ENCODE measurements at regions not wholly inside any gene's neighbourhood (a gene's known extent, or its start where the extent isn't known, plus 50 kb on each side); places are given as distances from the start of the nearest gene placed in this dataset.
"Not testable (repeated sequence)": the region's sequence is repeated elsewhere in the genome, so short reads cannot be mapped to it uniquely, and the experiment has no call there.

DNA sequence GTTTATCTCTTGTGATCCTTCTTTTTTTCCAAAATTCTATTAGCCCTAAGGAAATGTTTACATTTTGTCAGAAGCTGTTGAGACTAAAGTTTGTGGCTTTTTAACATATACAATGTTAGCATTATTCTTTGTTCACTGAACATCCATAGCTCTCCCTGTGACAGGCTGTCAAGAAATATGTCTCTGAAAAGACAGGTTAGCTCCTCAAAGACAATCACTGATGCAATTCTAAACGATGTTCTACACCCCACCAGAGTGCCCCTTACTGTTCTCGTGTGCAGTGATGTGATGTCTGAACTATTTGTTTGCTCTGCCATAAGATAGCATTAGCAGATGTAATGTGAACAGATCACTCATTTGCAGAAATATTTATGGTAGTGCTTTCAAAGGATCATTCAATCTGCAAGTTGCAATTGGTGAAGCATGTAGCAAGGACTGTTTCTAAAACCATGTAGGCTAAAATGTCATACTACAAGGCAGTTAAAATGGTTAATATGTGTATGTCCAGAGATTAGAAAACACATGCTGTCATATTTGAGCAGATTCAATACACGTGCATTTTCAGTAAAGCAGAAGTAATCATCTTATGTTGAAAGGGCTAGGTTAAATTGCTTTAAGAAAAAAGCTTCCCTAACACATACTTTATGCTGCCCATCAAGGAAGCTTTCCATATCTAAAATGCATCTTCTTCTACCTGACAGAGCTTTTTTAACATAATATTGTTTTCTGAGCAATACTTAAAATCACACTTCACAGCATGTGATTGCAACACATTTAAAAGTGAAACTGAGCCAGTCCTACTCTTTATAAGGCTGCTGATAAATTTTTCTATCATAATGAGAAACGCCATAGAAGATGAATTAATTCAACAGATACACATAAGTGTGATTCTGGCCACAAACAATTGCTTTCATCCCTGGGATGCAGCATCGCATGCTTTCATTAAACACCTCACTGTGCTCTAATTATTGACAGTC is 285.7 kb upstream of the UBE2E3 start:
- no peak for DNase-seq

DNA sequence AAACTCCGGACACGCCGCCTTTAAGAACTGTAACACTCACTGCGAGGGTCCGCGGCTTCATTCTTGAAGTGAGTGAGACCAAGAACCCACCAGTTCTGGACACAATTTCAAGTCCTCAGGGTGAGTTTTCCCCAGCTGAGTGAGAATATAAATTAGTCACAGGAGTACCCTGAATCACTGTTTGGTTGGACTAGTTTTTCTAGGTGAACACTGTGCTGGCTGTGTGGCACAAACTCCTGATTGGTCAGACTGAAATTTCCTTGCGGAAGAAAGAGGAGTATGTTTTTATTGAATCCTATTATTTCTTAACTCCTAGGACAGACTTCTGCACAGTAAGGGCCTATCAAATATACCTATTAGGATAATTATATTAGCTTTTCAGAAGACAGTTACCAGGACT is 288.1 kb upstream of the UBE2E3 start:
- no peak for DNase-seq

DNA sequence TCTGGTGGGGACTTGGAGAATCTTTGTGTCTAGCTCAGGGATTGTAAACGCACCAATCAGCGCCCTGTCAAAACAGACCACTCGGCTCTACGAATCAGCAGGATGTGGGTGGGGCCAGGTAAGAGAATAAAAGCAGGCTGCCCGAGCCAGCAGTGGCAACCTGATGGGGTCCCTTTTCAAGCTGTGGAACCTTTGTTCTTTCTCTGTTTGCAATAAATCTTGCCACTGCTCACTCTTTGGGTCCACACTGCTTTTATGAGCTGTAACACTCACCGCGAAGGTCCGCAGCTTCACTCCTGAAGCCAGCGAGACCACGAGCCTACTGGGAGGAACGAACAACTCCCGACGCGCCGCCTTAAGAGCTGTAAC is 288.6 kb upstream of the UBE2E3 start:
- not testable (repeated sequence) for DNase-seq

DNA sequence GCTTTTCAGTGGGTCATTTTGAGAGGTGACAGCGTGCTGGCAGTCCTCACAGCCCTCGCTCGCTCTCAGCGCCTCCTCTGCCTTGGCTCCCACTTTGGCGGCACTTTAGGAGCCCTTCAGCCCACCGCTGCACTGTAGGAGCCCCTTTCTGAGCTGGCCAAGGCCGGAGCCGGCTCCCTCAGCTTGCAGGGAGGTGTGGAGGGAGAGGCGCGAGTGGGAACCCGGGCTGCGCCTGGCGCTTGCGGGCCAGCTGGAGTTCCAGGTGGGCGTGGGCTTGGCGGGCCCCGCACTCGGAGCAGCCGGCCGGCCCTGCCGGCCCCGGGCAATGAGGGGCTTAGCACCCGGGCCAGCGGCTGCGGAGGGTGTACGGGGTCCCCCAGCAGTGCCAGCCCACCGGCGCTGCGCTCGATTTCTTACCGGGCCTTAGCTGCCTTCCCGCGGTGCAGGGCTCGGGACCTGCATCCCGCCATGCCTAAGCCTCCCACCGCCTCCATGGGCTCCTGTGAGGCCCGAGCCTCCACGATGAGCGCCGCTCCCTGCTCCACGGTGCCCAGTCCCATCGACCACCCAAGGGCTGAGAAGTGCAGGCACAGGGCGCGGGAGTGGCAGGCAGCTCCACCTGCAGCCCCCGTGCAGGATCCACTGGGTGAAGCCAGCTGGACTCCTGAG is 289.1 kb upstream of the UBE2E3 start:
- DNase-seq, result not testable (repeated sequence)

DNA sequence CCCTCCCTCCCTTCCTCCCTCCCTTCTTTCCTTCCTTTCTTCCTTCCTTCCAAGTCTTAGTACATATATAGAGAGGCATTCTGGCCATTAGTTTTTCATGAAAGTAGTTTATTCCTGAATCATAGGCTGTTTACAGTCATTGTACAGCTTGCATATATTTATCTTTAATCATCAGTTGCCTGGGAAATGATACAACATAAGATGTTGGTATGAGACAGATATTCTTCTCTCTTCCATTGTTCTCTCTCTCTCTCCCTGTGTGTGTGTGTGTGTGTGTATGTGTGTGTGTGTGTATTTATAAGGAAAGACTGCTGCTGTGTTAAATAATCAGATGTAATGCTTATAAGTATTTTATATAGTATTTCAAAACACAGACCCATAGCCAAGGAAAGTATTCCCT is 289.8 kb upstream of the UBE2E3 start:
- DNase-seq, result no peak

DNA sequence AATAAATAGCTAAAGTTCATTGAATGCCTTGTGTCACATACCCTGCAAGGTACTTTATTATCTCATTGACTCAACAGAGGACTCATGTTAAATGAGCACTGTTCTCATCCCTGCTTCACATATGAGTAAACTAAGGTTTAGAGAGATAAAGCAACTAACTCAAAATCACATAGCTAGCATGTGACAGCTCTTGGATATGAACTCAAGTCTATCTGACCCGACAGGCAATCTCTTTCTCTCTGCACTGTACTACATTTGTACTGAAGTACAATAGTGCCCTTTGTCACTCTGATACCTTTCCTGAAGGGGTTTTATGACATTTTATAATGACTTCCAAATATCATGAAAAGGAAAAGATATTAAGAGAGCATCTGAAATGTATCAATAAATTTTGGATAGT is 297.5 kb upstream of the UBE2E3 start:
- no peak for DNase-seq

DNA sequence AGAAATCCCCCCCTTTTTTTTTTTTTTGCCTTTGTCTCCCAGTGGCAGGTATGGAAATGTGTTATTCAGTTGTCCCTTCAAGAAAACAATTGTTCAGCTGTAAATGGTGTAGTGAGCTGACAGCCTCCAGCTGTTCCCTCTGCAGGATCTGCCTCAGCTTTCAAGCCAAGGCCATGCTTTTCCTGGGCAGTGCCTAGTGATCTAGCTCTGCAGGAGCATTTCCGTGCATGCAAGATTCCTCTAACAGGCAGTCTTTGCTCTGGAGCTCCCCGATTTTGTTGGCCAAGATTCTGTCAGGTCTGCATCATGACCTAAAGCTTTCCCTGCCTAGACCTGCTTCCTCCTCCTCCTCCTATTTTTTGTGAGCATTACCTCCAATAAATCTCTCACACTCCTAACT is 300.7 kb upstream of the UBE2E3 start:
- DNase-seq, result no peak

DNA sequence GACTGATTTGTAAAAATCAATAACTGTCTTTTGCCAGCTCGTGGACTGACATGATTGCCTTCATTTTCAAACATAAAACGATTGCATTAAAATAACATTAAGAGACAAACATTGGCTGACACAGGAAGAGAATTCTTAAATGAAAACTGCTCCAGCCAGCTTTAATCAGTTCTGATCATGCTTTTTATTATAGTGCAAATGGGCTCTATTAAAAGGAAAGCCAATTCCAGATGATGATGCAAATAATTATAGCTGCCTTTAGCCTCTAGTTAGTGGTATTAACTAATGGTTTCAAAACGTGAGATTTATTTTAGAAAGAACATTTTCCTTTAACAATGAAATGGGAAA is 301.8 kb upstream of the UBE2E3 start:
- no peak for DNase-seq

DNA sequence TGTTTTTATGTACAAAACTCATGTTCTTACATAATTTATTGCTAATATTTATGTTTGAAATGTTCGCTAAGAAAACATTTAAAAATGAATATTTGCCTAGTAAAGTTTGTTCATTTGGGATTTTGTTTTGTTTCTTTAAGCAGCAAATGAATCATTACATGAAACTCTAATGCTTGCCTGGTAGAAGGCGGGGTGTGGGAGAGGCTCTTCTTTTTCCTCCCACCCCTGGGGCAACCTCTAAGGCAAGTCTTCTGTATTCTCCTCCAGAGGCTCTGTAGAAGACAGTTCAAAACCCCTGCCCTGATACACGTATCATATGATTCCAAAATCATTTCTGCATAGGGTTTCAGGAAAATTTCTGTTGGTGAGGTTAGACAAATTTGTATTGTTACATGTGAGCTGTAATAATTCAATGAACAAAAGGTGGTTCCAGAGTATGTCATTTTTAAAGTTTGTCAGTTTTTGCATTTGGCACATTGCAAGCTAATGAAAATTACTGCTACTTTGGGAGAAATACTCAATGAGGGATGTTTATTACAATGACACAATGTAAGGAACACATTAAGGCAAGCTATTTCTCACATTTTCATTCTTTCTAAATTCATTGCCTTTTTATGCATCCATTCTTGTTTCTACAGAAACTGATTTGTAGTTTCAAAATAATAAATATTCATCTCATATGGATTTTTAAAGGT is 302.3 kb upstream of the UBE2E3 start:
- no peak for DNase-seq

DNA sequence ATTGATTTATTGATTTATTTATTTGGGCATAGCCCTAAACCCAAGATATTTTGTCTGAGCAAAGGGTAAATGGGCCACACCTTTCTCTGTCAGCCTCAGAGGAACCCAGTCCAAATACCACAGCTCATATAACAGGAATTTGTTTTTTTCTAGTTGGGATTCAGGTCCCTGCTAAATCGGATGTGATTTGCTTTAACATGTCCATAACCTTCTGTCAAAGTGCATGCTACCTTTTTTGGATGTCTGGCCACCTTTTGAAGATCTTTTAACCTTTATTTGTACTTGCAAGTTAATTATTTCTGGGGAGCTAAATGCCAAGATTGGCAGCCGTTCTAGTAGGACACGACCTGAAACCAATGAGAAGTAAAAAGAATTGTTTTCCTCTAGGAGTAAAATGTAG is 303.2 kb upstream of the UBE2E3 start:
- DNase-seq, result no peak

DNA sequence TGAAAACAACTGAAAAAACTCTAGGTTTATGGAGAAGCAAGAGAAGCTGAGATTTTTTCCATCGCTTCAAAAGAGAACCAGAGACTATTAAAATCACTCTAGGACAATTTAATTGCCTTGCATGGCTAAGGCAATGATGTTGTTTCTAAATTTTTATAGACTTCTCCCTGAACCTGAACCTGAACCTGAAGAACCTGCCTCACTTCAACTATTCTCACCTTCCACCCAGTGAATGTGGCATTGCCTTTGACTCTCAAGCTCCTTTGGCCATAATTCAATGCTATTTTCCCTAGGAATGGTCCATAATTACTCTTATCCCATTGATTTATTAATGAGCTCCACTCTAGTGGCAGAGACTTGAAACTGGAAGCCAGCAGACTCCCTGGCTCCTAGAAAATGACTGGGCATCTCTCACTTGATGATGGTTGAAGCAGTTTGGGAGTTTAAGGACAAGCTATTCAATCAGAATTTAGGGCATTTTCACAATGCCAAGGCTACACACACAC is 303.8 kb upstream of the UBE2E3 start:
- no peak for DNase-seq

DNA sequence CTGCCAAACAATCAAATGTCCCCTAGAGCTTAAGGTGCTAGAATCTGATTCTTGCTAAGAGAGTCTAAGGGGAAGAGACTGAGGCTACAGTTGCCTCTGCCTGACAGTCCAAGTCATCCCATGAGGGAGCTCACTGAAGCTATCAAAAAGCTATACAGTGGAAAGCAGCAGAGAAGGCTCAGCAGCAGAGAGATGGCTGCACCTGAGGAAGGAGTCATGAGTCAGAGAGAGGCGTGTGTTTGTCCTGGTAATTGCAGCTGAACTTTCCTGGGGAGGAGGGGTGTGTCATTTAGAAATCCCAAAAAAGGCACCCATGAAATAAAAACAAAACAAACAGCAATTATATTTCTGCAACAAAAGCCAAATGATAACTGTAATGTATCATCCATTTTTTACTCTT is 305.2 kb upstream of the UBE2E3 start:
- DNase-seq, result no peak

DNA sequence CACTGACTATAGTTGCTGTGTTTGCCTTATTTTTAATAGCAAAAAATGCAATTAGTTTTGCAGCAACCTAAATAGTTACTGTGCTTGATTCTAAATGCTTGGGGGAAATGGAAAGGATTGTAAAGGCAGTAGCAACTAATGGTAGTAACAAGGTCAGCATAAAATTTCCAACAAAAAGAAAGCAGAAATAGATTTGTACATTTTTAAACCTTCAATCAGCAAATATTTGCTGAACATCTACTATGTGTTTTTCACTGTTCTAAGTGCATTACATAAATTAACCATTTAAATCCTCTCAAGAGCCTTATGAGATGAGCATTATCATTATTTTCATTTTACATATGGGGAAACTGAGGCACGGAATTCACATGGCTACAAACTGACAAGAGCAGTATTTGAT is 308.0 kb upstream of the UBE2E3 start:
- DNase-seq, result no peak

DNA sequence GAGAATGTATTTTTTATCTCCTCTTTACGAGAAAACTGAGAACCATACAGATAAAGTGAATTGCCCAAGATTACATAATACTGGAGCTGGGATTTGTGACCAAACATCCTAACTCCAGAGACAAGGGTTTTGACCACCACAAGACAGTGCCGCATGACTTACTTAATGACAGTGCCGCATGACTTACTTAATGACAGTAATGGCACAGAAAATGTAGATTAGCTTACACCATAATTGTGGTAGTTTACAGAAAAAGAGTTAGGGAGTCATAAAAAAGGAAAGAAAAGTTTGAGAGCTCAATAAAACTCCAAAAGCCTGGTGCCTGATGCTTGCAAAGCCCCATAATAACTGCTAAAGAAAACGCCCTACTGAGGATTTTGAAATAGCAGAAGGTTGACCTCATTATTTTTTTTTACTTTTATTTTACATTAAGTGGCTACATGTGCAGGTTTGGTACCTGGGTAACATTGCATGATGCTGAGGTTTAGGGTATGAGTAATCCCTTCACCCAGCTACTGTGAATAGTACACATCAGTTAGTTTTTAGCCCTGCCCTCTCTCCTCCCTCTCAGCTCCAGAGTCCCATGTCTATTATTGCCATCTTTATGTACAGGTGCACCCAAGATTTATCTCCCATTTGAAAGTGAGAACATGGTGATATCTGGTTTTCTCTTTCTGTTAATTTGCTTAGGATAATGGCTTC is 310.0 kb upstream of the UBE2E3 start:
- DNase-seq, result no peak

DNA sequence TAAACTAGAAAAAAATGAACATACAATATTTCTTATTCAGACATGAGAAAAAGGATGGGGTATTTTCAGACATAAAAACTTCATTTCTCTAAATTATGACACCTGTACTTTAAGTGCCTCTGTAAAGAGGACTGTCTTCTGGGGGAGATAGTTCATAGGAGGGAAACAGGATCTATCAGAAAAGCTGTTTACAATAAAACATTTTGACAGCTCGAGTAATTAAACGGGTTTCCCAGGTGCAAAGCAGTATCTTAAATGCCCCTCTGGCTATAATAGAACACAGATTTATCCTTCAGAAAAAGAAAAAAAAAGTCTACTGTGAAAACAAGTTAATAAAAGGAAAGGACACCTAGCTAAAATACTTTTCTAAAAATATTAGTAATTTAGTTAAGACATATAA is 311.4 kb upstream of the UBE2E3 start:
- DNase-seq, result no peak

DNA sequence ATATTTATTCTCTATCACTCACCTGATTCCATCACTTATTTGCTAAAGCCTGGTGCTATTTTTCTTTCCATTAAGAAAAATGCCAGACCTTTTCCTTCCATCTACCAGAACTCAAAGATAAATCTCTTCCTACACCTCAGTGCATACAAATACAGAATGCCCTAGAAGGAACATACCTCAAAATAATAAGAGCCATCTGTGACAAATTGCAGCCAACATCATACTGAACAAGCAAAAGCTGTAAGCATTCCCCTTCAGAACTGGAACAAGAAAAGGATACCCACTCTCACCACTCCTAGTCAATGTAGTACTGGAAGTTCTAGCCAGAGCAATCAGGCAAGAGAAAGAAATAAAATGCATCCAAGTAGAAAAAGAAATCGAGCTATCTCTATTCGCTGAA is 315.9 kb upstream of the UBE2E3 start:
- DNase-seq, result no peak

DNA sequence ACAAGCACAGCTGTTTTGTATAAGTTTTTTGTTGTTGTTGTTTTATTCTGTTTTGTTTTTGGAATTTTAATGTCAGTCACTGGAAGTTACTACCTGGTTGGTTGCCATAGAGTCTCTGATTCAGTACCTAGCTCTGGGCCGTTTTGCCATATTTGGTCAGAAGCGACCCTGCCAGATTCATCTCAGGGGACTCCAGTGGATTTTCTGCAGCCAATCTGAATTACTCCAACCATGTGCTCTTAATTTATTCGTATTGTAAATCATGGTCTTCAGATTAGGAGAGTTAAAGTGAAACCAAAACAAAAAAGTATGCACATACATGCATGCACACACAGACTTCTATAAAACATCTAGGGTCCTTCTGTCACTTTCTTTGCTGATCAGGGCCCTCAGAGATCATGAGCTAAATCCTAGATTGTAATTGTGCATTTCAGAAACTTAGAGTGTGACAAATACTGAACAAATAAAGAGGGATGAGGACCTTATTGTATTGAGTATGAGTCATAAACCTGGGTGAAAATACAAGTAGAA is 317.4 kb upstream of the UBE2E3 start:
- DNase-seq, result no peak

DNA sequence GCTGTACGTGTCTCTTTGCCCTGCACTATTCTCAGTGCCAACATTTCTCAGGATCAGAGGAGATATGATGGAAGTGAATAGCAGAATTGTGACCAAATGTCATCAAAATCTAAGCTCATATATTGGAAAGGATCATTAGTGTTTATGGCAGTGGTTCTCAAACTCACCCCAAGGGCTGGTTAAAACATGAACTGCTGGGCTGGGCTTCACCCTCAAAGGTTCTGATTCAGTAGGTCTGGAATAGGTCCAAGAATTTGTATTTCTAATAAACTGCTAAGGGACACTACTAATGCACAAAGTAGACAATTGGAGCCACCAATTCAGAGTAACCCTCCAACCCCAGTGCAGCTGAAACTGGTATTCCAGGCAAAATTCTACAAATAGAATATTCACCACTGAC is 317.9 kb upstream of the UBE2E3 start:
- DNase-seq, result no peak

DNA sequence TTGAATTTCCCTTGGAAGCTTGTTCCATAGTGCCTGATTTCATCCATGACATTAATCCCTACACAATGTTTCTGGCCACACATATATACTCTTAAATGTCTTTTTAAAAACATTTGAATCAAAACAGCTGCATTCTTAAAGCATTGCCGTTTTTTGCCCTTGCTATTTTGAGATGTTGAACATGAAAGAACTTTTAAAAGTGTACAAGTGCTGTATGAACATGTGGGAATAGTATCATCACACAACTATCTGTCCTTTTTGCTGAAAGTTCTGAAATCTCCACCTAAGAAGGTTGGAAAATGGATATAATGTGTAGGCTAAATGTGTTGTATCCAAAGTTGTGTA is 318.7 kb upstream of the UBE2E3 start:
- no peak for DNase-seq

DNA sequence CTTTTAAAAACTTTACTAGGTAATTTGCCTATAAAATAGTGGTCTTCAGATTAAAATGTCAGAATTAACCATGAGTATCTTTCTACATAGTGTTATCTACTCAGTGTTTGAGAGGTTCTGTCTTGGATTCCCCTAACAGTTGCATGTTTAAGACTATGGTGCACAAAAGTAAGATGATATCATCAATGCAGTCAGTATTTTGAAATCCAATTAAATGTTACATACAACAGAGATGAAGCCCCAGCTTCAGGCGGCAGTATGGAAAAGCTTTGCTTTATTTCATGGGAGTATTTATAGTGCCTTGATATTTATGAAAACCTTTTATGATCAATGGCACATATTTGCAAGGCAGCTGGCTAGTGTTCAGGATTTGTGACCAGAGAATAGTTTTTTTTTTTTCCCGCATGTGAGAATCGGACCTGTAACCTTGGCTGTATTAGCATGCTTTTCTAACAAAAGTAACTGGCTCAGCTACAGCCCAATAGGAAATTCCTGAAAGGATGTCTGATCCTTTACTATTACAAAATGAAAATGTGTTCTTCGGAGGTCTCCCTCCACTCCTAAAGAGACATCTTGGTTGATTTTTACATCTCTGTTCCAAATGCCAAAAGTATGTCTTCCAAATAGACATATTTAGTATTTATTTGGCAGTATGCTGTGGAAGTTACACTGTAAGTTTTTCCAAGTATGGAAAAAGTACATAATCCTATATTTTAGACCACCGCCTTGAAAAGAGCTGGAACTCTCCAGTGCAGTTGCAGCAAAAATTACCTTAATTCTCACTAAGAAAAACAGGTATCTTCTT is 319.3 kb upstream of the UBE2E3 start:
- no peak for DNase-seq

DNA sequence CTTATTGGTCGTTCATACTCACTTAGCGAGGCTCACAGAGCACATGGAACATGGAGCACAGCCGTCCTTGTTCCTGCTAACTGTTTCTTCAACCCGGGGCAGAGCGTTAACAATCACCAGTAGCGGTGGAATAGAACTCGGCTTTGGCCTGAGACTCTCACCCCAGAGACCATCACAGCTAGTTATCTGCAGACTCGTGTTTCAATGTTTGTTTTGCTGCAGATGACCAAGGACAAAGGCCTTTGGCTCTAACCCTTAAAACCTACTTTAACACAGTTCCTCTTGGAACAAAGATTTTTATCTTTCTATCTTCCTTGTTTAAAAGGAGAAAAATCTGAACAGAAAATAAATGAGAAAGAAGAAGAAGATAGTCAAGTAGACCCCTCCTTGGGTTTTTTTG is 320.2 kb upstream of the UBE2E3 start:
- DNase-seq, result no peak

DNA sequence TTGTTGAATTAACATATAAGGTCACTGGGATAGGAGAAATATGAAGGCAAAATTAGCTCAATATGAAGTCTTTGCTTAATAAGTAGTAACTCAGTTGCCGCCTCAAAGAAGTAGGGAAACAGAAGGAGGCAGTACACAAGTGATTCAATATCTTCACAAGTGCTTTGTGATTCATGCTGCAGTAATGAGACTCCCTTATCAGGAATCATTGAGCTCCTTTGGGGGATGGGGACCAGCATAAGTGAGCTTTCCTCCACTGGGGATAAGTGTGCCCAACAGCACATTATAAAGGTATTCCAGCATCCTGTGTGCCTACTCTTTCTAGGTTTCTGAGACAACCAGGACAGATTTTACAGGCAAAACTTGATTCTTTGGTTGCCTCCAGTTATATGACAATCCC is 323.4 kb upstream of the UBE2E3 start:
- DNase-seq, result no peak
